Fibroblast of skin of back (primary cell): ENCODE measurements at regions not wholly inside any gene's neighbourhood (a gene's known extent, or its start where the extent isn't known, plus 50 kb on each side); places are given as distances from the start of the nearest gene placed in this dataset.

Experiments used
- DNase-seq: peaks from one replicate; pipeline ENCODE4 v3.0.0-alpha.2; 2013

- DNase-seq: peak; percentile 22
Observed at GRCh38 chr5:174414315-174414710, 310.1 kb upstream of the MSX2 start.

- no peak for DNase-seq
Observed at GRCh38 chr5:174418809-174419539, 305.4 kb upstream of the MSX2 start.

- peak; percentile 77 for DNase-seq
Observed at GRCh38 chr5:174419540-174420132, 304.7 kb upstream of the MSX2 start.

- no peak for DNase-seq
Observed at GRCh38 chr5:174420651-174421407, 303.6 kb upstream of the MSX2 start.

GRCh38 chr5:174421408-174421805 lies 303.0 kb upstream of the MSX2 start:
- DNase-seq: no peak

GRCh38 chr5:174423558-174423957 lies 300.8 kb upstream of the MSX2 start:
- no peak for DNase-seq

- DNase-seq: no peak
Observed at GRCh38 chr5:174424219-174425053, 299.9 kb upstream of the MSX2 start.

- no peak for DNase-seq
Observed at GRCh38 chr5:174425271-174425963, 299.0 kb upstream of the MSX2 start.

- no peak for DNase-seq
Observed at GRCh38 chr5:174425964-174426290, 298.5 kb upstream of the MSX2 start.

GRCh38 chr5:174426388-174426787 lies 298.0 kb upstream of the MSX2 start:
- DNase-seq: no peak

- DNase-seq: no peak
Observed at GRCh38 chr5:174426851-174427250, 297.5 kb upstream of the MSX2 start.

GRCh38 chr5:174427304-174427703 lies 297.1 kb upstream of the MSX2 start:
- DNase-seq: no peak

GRCh38 chr5:174428895-174429294 lies 295.5 kb upstream of the MSX2 start:
- no peak for DNase-seq

GRCh38 chr5:174430940-174431339 lies 293.4 kb upstream of the MSX2 start:
- DNase-seq: no peak

- DNase-seq: no peak
Observed at GRCh38 chr5:174431504-174431903, 292.9 kb upstream of the MSX2 start.

- DNase-seq: no peak
Observed at GRCh38 chr5:174433098-174433497, 291.3 kb upstream of the MSX2 start.

GRCh38 chr5:174436750-174437149 lies 287.6 kb upstream of the MSX2 start:
- no peak for DNase-seq

- no peak for DNase-seq
Observed at GRCh38 chr5:174444479-174445188, 279.7 kb upstream of the MSX2 start.

GRCh38 chr5:174446446-174446845 lies 277.9 kb upstream of the MSX2 start:
- no peak for DNase-seq

GRCh38 chr5:174446988-174447387 lies 277.4 kb upstream of the MSX2 start:
- DNase-seq: peak; percentile 23

- no peak for DNase-seq
Observed at GRCh38 chr5:174448041-174448440, 276.3 kb upstream of the MSX2 start.

- DNase-seq: peak; percentile 33
Observed at GRCh38 chr5:174448662-174449061, 275.7 kb upstream of the MSX2 start.
